ENCODE measurements at regions not wholly inside any gene's neighbourhood (a gene's known extent, or its start where the extent isn't known, plus 50 kb on each side); places are given as distances from the start of the nearest gene placed in this dataset.

DNA sequence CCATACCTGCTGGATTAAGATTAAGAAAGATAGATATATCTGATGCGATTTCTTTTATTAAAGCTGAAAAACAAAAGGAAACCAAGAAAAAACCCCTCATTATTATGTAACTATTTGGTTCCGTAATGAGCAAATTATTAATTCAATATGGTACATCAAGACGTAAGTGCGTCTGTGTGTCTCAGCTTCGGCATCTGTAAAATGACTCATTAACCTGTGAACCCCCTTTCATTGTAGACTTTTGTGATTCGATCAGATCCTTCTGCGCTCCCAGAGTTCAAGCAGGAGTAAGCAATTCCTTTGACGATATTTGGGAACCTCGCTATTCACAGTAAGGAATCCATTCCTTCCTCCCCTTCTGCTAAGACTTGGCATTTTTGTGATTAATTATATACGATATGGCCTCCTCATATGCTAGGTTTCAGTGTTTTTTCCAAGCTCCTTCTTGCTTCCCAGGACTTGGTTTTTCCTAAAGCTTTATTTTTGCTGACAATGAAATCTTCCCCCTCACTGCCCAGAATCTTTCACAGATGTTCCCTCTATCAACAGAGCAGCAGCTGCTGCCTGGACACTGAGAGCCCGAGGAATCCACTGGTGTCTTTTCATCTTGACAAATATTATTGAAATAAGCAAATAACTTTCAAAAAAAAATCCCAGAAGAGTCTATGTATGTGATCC is 171.7 kb upstream of the CELF2 start:
- 74 to 89% (median 76%) methylated on average over 11 of the region's 11 CpGs for WGBS, 3 donors
- H3K27ac ChIP-seq (ENCODE audit: low read depth, low read length) = no peak overlapping the region

DNA sequence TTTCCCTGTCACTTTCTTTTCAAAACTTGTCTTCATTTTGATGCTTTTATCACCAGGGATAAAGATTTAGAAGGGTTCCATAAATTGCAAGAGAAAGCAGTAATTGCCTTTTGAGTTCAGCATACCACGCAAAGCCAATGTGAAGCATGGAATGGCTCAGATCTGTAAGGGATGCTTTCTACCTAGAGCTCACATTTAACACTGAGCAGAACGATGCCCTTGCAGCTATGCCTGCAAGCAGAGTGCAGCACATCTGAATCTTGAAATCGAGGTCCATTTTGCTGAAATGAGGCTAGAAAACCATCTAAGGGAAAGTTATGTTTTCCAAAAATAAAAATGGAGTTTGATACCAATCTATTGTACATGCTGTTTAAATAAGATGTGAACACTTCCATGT is 171.2 kb upstream of the CELF2 start:
- 59 to 87% (median 74%) methylated on average over 3 of the region's 3 CpGs for WGBS, 3 donors
- H3K27ac ChIP-seq (ENCODE audit: low read depth, low read length) = no peak overlapping the region

- no peak overlapping the region for H3K27ac ChIP-seq (ENCODE audit: low read depth, low read length)
- WGBS, 3 donors = 40 to 67% (median 63%) methylated on average over 5 of the region's 5 CpGs
Observed at GRCh38 chr10:10847387-10847786, 170.3 kb upstream of the CELF2 start.

GRCh38 chr10:10848488-10849111 is 169.1 kb upstream of the CELF2 start:
- WGBS, 3 donors = 78 to 95% (median 90%) methylated on average over 13 of the region's 13 CpGs
- H3K27ac ChIP-seq (ENCODE audit: low read depth, low read length) = no peak overlapping the region

DNA sequence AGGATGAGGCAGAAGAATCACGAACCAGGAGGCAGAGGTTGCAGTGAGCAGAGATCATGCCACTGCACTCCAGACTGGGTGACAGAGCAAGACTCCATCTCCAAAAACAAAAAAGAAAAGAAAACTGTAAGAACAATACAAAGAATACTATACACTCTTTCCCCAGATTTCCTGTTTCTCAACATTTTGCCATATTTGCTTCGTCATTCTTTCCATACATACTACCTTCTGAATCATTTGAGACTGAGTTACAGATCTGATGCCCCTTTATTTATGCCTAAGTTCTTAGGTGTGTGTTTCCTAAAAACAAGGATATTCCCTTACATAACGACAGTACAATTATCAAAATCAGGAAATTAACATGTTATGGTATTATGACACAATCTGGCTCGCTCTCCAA is 168.4 kb upstream of the CELF2 start:
- 73 to 83% (median 75%) methylated on average over 4 of the region's 4 CpGs for WGBS, 3 donors
- H3K27ac ChIP-seq (ENCODE audit: low read depth, low read length) = no peak overlapping the region

DNA sequence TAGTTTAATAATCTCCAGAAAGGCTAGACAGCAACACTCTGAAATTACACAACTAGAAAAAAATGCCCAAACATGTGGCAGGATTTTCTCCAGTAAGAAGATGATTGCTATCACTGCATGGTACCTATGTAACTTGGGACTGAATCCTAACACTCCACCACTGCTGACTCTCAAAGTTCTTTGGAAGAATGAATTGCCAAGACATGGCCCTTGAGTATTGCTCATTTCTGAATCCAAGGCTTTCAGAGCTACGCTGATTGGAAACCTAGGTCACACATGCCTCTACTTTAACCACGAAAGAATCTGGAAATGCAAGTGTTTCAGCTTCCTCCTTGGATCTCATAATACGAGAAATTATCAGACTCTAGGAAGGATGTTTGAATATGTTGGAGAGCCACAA is 167.5 kb upstream of the CELF2 start:
- no peak overlapping the region for H3K27ac ChIP-seq (ENCODE audit: low read depth, low read length)
- 59 to 63% (median 60%) methylated on average over 3 of the region's 3 CpGs for WGBS, 3 donors

- no peak overlapping the region for H3K27ac ChIP-seq (ENCODE audit: low read depth, low read length)
- 63 to 74% (median 64%) methylated on average over 4 of the region's 4 CpGs for WGBS, 3 donors
Observed at GRCh38 chr10:10852464-10852863, 165.2 kb upstream of the CELF2 start.

DNA sequence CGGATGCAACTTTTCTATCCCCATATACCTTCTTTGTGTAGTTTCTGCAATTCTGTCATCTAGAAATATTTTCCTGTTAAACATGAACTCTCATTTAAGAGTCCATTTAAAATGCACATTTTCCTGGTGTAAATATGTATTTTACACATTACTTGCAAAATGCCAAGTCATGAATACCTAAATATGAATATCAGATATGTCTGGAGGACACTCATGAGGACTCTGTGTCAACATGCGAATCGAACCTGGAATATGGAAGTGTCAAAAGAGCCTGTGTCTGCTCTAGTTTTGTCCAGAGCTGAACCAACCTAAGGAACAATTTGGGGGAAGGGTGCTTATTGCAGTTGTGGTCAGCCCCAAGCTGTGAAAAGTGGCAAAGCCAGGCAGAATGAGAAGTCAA is 163.7 kb upstream of the CELF2 start:
- WGBS, 3 donors = 92 to 97% (median 94%) methylated on average over 3 of the region's 3 CpGs

DNA sequence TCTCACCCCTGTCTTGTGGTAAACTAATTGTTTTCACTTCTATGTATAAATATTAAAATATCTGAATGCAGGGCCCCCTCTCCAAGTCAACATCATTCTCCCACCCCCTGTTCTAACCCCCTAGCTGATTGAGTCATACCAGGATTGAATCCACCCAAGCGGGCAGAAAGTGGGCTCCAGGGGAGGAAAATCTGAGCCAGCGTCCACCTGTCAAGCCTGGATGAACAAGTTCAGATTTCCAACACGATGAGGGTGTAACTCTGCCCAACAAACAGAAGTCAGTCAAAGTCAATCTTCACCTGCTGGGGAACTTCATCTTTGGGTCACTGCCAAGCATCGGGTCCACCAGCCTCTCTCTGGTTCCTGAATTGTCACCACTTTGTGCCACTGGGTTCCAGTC is 162.9 kb upstream of the CELF2 start:
- WGBS, 3 donors = 63 to 87% (median 80%) methylated on average over 4 of the region's 4 CpGs
- no peak overlapping the region for H3K27ac ChIP-seq (ENCODE audit: low read depth, low read length)

More for the DNA sequence above, 163.7 kb upstream of the CELF2 start:
- no peak overlapping the region for H3K27ac ChIP-seq (ENCODE audit: low read depth, low read length)

GRCh38 chr10:10855151-10855581 is 162.5 kb upstream of the CELF2 start:
- 14 to 45% (median 38%) methylated on average over 1 of the region's 1 CpG for WGBS, 3 donors
- H3K27ac ChIP-seq (ENCODE audit: low read depth, low read length) = no peak overlapping the region

GRCh38 chr10:10860455-10860976 is 157.2 kb upstream of the CELF2 start:
- H3K27ac ChIP-seq (ENCODE audit: low read depth, low read length) = no peak overlapping the region
- WGBS, 3 donors = 60 to 67% (median 61%) methylated on average over 2 of the region's 2 CpGs

DNA sequence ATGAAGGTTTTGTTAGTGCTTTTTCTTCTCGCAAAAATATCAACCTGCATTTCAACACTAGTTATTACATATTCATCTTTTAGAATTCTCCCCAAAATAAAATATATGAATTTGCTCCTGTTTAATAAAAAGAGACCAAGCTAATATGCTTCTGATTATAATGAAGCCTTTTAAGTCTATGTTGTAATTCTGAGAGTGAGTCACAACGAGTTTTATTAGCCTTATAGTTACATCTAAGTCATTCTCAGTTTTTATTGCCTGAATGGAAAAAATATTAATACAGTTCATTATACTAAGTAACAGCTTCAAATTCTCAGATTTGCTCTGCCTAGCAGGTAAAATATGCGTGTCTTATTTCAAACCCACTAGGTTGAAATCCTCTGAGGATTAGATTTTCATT is 152.4 kb upstream of the CELF2 start:
- H3K27ac ChIP-seq (ENCODE audit: low read depth, low read length) = no peak overlapping the region
- 78 to 83% (median 79%) methylated on average over 3 of the region's 3 CpGs for WGBS, 3 donors

DNA sequence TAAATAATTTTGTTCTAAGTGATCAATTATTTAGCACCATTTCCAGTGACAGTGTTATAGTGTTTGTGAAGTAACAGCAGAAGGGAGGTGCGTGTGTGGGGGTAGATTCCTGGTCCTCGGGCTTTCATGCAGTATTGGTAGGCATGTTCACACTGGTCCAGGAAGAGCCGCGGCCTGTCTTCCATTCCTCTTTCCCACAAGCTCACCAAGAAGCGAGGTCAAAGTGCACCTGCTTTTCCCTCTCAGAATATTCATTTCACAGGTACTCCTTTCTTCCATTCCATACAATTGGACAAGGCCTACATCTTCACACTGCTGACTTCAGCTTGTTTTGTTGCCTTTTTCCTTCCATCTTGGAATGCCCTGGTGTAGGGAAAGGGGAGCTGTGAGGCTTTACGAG is 151.8 kb upstream of the CELF2 start:
- H3K27ac ChIP-seq (ENCODE audit: low read depth, low read length) = no peak overlapping the region
- WGBS, 3 donors = 81 to 93% (median 93%) methylated on average over 6 of the region's 6 CpGs

- H3K27ac ChIP-seq (ENCODE audit: low read depth, low read length) = no peak overlapping the region
- 68 to 92% (median 90%) methylated on average over 4 of the region's 4 CpGs for WGBS, 3 donors
Observed at GRCh38 chr10:10869592-10869991, 148.1 kb upstream of the CELF2 start.

- no peak overlapping the region for H3K27ac ChIP-seq (ENCODE audit: low read depth, low read length)
- WGBS, 3 donors = 67 to 87% (median 78%) methylated on average over 16 of the region's 16 CpGs
Observed at GRCh38 chr10:10870523-10871241, 147.0 kb upstream of the CELF2 start.

GRCh38 chr10:10871352-10871751 is 146.3 kb upstream of the CELF2 start:
- 64 to 78% (median 71%) methylated on average over 7 of the region's 7 CpGs for WGBS, 3 donors
- no peak overlapping the region for H3K27ac ChIP-seq (ENCODE audit: low read depth, low read length)

GRCh38 chr10:10872035-10872673 is 145.5 kb upstream of the CELF2 start:
- H3K27ac ChIP-seq (ENCODE audit: low read depth, low read length) = no peak overlapping the region
- 23 to 30% (median 24%) methylated on average over 6 of the region's 6 CpGs for WGBS, 3 donors

- 27 to 82% (median 78%) methylated on average over 2 of the region's 2 CpGs for WGBS, 3 donors
- no peak overlapping the region for H3K27ac ChIP-seq (ENCODE audit: low read depth, low read length)
Observed at GRCh38 chr10:10872764-10873163, 144.9 kb upstream of the CELF2 start.

GRCh38 chr10:10873289-10873688 is 144.4 kb upstream of the CELF2 start:
- 35 to 88% (median 80%) methylated on average over 4 of the region's 4 CpGs for WGBS, 3 donors
- no peak overlapping the region for H3K27ac ChIP-seq (ENCODE audit: low read depth, low read length)

Data from adipose tissue (tissue), 3 donors.